ENCODE measurements at regions not wholly inside any gene's neighbourhood (a gene's known extent, or its start where the extent isn't known, plus 50 kb on each side); places are given as distances from the start of the nearest gene placed in this dataset.

DNA sequence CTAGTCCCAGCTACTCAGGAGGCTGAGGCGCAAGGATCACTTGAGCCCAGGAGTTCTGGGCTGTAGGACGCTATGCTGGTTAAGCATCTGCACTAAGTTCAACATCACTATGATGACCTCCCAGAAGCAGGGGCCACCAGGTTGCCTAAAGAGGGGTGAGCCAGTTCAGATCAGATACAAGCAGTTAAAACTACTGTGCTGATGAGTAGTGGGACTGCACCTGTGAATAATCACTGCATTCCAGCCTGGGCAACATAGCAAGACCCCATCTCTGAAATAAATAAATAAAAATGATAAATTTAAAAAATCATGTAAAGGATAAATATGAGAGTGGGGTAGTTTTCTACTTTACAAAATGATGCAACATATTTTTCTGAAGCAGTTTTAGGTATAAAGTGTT lies 106.5 kb downstream of the TMEM170B start:
- TF ChIP-seq, protein P1, sequence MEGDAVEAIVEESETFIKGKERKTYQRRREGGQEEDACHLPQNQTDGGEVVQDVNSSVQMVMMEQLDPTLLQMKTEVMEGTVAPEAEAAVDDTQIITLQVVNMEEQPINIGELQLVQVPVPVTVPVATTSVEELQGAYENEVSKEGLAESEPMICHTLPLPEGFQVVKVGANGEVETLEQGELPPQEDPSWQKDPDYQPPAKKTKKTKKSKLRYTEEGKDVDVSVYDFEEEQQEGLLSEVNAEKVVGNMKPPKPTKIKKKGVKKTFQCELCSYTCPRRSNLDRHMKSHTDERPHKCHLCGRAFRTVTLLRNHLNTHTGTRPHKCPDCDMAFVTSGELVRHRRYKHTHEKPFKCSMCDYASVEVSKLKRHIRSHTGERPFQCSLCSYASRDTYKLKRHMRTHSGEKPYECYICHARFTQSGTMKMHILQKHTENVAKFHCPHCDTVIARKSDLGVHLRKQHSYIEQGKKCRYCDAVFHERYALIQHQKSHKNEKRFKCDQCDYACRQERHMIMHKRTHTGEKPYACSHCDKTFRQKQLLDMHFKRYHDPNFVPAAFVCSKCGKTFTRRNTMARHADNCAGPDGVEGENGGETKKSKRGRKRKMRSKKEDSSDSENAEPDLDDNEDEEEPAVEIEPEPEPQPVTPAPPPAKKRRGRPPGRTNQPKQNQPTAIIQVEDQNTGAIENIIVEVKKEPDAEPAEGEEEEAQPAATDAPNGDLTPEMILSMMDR (conservative IDR thresholded peaks at IDR 0.05; ENCODE audit: low read depth), result no peak
- ChIA-PET POLR2A (ENCODE audit: low non-redundant PET) (no interaction called here), CTCF (no interaction called here)
- DNase-seq (ENCODE audit: low spot score), result no peak
- H3K27ac ChIP-seq, result no peak overlapping the region

DNA sequence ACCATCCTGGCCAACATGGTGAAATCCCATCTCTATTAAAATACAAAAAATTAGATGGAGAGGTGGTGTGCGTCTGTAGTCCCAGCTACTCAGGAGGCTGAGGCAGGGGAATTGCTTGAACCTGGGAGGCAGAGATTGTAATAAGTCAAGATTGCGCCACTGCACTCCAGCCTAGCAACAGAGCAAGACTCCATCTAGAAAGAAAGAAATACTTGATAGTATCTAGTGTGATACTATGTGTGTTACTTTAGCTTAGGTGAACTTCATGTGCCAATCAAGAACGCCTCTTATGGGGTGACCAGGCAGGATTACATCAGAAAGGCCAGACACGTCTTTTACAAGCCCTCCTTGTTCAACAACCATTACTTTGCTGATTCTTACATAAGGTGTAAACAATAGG lies 107.1 kb downstream of the TMEM170B start:
- TF ChIP-seq, protein P1 (conservative IDR thresholded peaks at IDR 0.05; ENCODE audit: low read depth), result no peak
- no peak for DNase-seq (ENCODE audit: low spot score)
- H3K27ac ChIP-seq, result no peak overlapping the region
- ChIA-PET CTCF (interaction anchor here (0.9 kb wide), 1 partner anchor 12 kb away, joined by 3 read pairs; no protein-coding TSS in a partner anchor), POLR2A (ENCODE audit: low non-redundant PET) (no interaction called here)

DNA sequence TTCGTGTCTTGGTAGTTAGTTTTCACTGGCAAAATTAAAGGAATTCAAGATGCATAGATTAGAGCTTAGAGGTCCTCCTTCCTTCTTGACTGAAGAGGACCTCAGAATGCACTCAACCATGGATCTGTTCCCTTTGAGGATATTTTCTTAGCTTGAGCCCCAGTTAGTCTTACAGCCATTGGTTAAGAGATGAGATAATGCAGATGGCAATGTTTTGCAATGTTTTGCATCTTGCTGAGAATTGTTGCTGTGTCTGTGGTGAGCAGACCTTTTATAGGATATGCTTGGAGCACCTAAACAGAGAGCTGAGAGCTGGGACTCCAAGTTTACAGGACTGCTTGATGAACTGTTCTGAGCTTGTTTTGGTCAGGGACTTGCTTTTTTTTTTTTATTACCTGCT lies 107.5 kb downstream of the TMEM170B start:
- CTCF ChIA-PET, result interaction anchor here (0.9 kb wide), 1 partner anchor 12 kb away, joined by 3 read pairs; no protein-coding TSS in a partner anchor
- no peak overlapping the region for H3K27ac ChIP-seq
- no peak for DNase-seq (ENCODE audit: low spot score)
- TF ChIP-seq, protein P1 (conservative IDR thresholded peaks at IDR 0.05; ENCODE audit: low read depth), result no peak
- POLR2A ChIA-PET (ENCODE audit: low non-redundant PET), result no interaction called here

DNA sequence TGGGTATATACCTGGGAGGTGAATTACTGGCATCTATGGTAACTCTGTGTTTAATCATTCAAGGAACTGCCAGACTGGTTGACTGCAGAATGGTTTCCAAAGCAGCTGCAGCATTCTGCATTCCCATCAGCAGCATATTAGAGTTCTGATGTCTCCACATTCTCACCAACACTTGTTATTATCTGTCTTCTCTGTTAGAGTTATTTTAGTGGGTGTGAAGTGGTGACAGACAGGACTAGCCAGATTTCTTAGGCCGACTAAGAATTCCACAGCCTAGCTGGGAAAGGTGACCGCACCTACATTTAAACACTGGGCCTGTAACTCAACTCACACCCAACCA lies 110.9 kb downstream of the TMEM170B start:
- CTCF ChIA-PET, result no interaction called here
- H3K27ac ChIP-seq, result no peak overlapping the region
- DNase-seq (ENCODE audit: low spot score), result no peak
- POLR2A ChIA-PET (ENCODE audit: low non-redundant PET), result no interaction called here
- TF ChIP-seq, protein P1 (conservative IDR thresholded peaks at IDR 0.05; ENCODE audit: low read depth), result no peak

DNA sequence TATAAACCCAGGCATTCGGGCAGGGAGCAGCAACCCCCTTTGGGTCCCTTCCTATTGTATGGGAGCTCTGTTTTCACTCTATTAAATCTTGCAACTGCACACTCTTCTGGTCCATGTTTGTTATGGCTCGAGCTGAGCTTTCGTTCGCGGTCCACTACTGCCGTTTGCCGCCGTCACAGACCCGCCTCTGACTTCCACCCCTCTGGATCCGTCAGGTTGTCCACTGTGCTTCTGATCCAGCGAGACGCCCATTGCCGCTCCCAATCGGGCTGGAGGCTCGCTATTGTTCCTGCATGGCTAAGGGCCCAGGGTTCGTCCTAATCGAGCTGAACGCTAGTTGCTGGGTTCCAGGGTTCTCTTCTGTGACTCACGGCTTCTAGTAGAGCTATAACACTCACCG lies 111.3 kb downstream of the TMEM170B start:
- H3K27ac ChIP-seq, result no peak overlapping the region

DNA sequence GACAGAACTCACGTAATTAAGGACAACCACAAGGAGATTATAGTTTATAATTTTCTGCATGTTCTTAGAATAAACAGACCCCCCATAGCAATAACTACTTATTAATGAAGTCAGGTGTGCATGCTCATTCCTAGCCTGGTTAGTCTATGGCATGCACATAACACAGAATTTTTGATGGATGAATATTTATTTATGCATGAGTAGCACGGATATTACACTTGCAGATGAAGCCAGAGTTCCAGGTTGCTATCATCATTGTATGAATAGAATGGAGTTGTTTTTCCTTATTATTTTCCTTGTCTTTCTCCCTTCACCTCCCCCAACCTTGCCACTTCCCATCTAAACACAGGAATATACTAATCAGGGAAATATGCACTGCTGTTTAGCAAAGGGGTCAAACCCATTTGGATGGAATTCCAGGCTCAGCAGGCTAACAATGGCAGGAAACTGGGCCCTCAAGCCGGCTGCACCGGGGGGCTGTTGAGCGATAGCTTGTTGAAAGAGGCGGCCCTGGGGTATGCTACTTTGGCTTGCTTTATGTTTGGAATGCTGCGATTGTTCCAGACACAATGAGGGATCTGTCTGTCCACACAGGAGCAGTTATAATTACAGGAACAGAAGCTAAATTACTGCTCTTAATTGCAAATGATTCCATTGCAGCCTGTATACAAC lies 112.6 kb downstream of the TMEM170B start:
- no peak overlapping the region for H3K27ac ChIP-seq
- ChIA-PET POLR2A (ENCODE audit: low non-redundant PET) (no interaction called here), CTCF (no interaction called here)
- TF ChIP-seq, protein P1 (conservative IDR thresholded peaks at IDR 0.05; ENCODE audit: low read depth), result no peak
- no peak for DNase-seq (ENCODE audit: low spot score)

More for the DNA sequence above, 111.3 kb downstream of the TMEM170B start:
- TF ChIP-seq, protein P1 (conservative IDR thresholded peaks at IDR 0.05; ENCODE audit: low read depth), result no peak
- ChIA-PET POLR2A (ENCODE audit: low non-redundant PET) (no interaction called here), CTCF (no interaction called here)
- DNase-seq (ENCODE audit: low spot score), result no peak
